SU-DHL-6 (cell line): ENCODE measurements at regions not wholly inside any gene's neighbourhood (a gene's known extent, or its start where the extent isn't known, plus 50 kb on each side); places are given as distances from the start of the nearest gene placed in this dataset.

Experiments used
- CTCF ChIP-seq: fragments of 200-600 bp; sonication (generic); IDR thresholded peaks from one replicate; pipeline ENCODE4 v1.5.1; 2017; ENCODE audit warnings: antibody characterized with exemption, mild to moderate bottlenecking, low read length, moderate library complexity; ENCODE audit not compliant: insufficient read depth, poor library complexity, severe bottlenecking
- EZH2phosphoT487 ChIP-seq: fragments of 200-600 bp; sonication (generic), shearing (Covaris generic); conservative IDR thresholded peaks from 2 replicates; pipeline ENCODE4 v1.6.1; 2018; ENCODE audit warnings: mild to moderate bottlenecking, antibody characterized with exemption, low read length, moderate library complexity, mixed read lengths

DNA sequence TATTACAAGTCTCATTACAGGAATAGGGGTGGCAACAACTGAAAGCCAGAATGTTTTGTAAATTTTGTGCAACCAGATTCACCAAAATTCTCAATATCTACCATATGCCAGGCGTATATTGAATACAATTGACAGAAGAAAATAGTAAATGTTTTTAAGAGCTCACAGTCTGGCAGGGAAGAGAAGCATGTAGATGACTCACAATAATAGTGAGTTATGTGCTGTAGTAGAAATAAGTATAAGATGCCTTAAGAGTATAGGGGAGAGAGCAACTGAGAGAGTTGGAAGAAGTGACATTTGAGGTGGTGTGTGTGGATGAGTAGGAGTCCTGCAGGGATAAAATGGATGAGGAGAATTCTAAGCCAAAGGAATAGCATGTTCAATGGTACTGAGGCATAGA, 170.5 kb upstream of the FGGY start:
- TF ChIP-seq CTCF (no peak), EZH2phosphoT487 (no peak)
